Activated CD8-positive, alpha-beta T cell treated with anti-CD3 and anti-CD28 coated beads, Interleukin-2, amount 10 ng/mL, durations not matched to agents 7 days and 5 days (primary cell): ENCODE measurements at regions not wholly inside any gene's neighbourhood (a gene's known extent, or its start where the extent isn't known, plus 50 kb on each side); places are given as distances from the start of the nearest gene placed in this dataset.
A peak's percentile ranks its signal among the peaks of the same experiment; 100 is the strongest.

Experiments
- ATAC-seq: fragments of 150-1000 bp; cut with Tn5 transposase; one replicate; pipeline ENCODE4 v1.10.0; 2021; ENCODE audit warnings: moderate library complexity
- CTCF ChIA-PET: fragments of 350-600 bp; sonication (Branson Sonifier 250); formaldehyde crosslinking; loops from one replicate; lab custom pipeline; 2021; ENCODE audit warnings: antibody characterized with exemption; lab: Charles Lee
- POLR2A ChIA-PET: fragments of 350-600 bp; sonication (Branson Sonifier 250); formaldehyde crosslinking; loops from one replicate; lab custom pipeline; 2021; ENCODE audit warnings: antibody characterized with exemption; lab: Charles Lee
- DNase-seq: peaks from one replicate; pipeline ENCODE4 v3.0.0-alpha.2; 2020
- H3K27ac Mint-ChIP-seq: one replicate; pipeline ENCODE4 v1.8.0; 2021; ENCODE audit warnings: mild to moderate bottlenecking, mixed read lengths
- H3K27me3 Mint-ChIP-seq: one replicate; pipeline ENCODE4 v1.8.0; 2021; ENCODE audit warnings: low read depth, mixed read lengths
- H3K36me3 Mint-ChIP-seq: one replicate; pipeline ENCODE4 v1.8.0; 2021; ENCODE audit warnings: low read depth, mixed read lengths
- H3K4me1 Mint-ChIP-seq: one replicate; pipeline ENCODE4 v1.8.0; 2021; ENCODE audit warnings: low read depth, mixed read lengths
- H3K4me3 Mint-ChIP-seq: one replicate; pipeline ENCODE4 v1.8.0; 2021; ENCODE audit warnings: mild to moderate bottlenecking, mixed read lengths
- H3K9me3 Mint-ChIP-seq: one replicate; pipeline ENCODE4 v1.8.0; 2022; ENCODE audit warnings: mixed read lengths; ENCODE audit not compliant: insufficient read depth

DNA sequence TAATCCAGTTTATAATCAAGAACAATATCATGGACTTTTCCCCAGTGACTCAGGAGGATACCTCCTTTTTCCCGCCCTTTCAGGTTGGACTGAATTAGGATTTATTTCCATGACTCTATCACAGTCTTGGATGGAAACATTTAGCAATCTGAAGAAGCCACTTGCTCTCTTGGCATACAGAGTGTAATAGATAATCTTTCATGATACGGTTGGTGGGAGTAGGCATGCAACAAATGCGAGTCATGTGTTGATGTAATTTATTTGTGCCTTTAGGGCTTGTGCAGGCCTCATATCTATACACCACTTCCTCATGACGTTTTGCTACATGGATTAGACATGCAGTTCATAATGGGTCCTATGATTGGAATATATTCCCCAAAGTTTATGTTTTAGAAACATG is 54.2 kb upstream of the MCTP2 start:
- no peak overlapping the region for H3K27ac Mint-ChIP-seq

DNA sequence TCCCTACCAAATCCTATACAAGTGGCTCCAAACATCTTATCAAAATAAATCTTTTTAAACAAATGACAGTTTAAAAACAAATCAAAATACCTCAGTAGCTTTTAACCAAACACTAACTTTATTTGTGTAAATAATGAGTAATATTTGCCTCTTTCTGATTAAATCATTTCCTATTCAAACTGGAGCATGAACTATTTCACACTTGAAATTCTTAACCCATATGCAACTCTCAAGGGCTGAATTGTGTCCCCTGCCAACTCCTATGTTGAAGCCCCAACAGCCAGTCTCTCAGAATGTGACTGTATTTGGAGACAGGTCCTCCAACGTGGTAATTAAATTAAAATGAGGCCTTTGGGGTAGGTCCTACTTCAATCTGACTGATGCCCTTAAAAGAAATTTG is 55.9 kb upstream of the MCTP2 start:
- no peak overlapping the region for H3K4me3 Mint-ChIP-seq
- H3K27ac Mint-ChIP-seq = no peak overlapping the region
- H3K4me1 Mint-ChIP-seq = peaks cover 22% of the 10 kb centered on the region
- no peaks in the 10 kb centered on the region for H3K9me3 Mint-ChIP-seq
- ChIA-PET POLR2A (no interaction called here), CTCF (no interaction called here)
- no peak for DNase-seq
- no peaks in the 10 kb centered on the region for H3K36me3 Mint-ChIP-seq
- no peak for ATAC-seq
- H3K27me3 Mint-ChIP-seq = peaks cover 2% of the 10 kb centered on the region

More for the DNA sequence above, 54.2 kb upstream of the MCTP2 start:
- Mint-ChIP-seq H3K4me1 (peaks cover 22% of the 10 kb centered on the region), H3K4me3 (no peak overlapping the region), H3K9me3 (peaks cover 3% of the 10 kb centered on the region), H3K36me3 (no peaks in the 10 kb centered on the region), H3K27me3 (no peaks in the 10 kb centered on the region)
- CTCF ChIA-PET = no interaction called here
- no peak for DNase-seq
- POLR2A ChIA-PET = no interaction called here
- ATAC-seq = no peak

- ChIA-PET POLR2A (no interaction called here), CTCF (interaction anchor here (2.3 to 4.1 kb wide), 2 partner anchors 10 to 148 kb away, joined by 9 to 24 read pairs; no protein-coding TSS in a partner anchor)
- H3K27me3 Mint-ChIP-seq = peaks cover 2% of the 10 kb centered on the region
- peak overlapping the region; percentile 3 for H3K27ac Mint-ChIP-seq
- H3K4me3 Mint-ChIP-seq = no peak overlapping the region
- H3K4me1 Mint-ChIP-seq = peaks cover 22% of the 10 kb centered on the region
- H3K36me3 Mint-ChIP-seq = no peaks in the 10 kb centered on the region
- peak; percentile 78 for ATAC-seq
- no peaks in the 10 kb centered on the region for H3K9me3 Mint-ChIP-seq
- no peak for DNase-seq
Observed at GRCh38 chr15:94174399-94174802, 57.0 kb upstream of the MCTP2 start.

- H3K36me3 Mint-ChIP-seq = no peaks in the 10 kb centered on the region
- H3K27me3 Mint-ChIP-seq = peaks cover 7% of the 10 kb centered on the region
- ChIA-PET CTCF (interaction anchor here (0.8 to 9.5 kb wide), 6 partner anchors 24 to 164 kb away, joined by 3 to 298 read pairs (median 4); no protein-coding TSS in a partner anchor), POLR2A (no interaction called here)
- H3K27ac Mint-ChIP-seq = no peak overlapping the region
- no peak overlapping the region for H3K4me3 Mint-ChIP-seq
- no peaks in the 10 kb centered on the region for H3K9me3 Mint-ChIP-seq
- peaks cover 11% of the 10 kb centered on the region for H3K4me1 Mint-ChIP-seq
- DNase-seq (no peak), ATAC-seq (no peak)
Observed at GRCh38 chr15:94168250-94168649, 63.1 kb upstream of the MCTP2 start.

DNA sequence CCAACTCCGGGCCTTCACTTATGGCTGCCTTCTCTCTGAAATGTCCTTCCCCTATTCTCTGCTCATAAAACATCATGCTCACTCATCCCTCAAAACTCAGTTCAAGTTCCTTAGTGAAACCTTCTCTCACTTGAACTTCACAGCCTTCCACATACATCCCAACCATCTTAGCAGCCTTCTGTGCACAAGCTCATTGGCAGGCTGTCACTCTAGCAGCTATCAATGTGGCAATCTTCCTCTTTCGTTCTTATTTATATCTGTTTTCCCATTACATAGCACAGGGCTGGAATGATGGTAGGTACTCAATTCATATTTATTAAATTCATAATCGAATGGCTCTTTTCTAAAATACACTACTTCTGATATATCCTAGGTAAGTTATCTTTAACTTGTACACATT is 66.4 kb upstream of the MCTP2 start:
- peaks cover 7% of the 10 kb centered on the region for H3K4me1 Mint-ChIP-seq
- H3K27ac Mint-ChIP-seq = no peak overlapping the region
- DNase-seq (no peak), ATAC-seq (no peak)
- H3K27me3 Mint-ChIP-seq = peaks cover 17% of the 10 kb centered on the region
- H3K4me3 Mint-ChIP-seq = no peak overlapping the region
- CTCF ChIA-PET = interaction anchor here (0.8 to 9.5 kb wide), 33 partner anchors 9 to 507 kb away, joined by 3 to 298 read pairs (median 6); partner anchors contain the start of gene MCTP2
- POLR2A ChIA-PET = interaction anchor here (0.9 kb wide), 1 partner anchor 68 kb away, joined by 4 read pairs; no protein-coding TSS in a partner anchor
- H3K9me3 Mint-ChIP-seq = no peaks in the 10 kb centered on the region
- no peaks in the 10 kb centered on the region for H3K36me3 Mint-ChIP-seq

- Mint-ChIP-seq H3K36me3 (no peaks in the 10 kb centered on the region), H3K4me3 (no peak overlapping the region), H3K27me3 (peaks cover 18% of the 10 kb centered on the region), H3K4me1 (peaks cover 7% of the 10 kb centered on the region), H3K27ac (no peak overlapping the region), H3K9me3 (no peaks in the 10 kb centered on the region)
- DNase-seq = peak; percentile 77
- CTCF ChIA-PET = interaction anchor here (0.6 to 9.5 kb wide), 48 partner anchors 9 to 507 kb away, joined by 3 to 298 read pairs (median 4); partner anchors contain the start of gene MCTP2
- no peak for ATAC-seq
- POLR2A ChIA-PET = interaction anchor here (0.8 to 0.9 kb wide), 2 partner anchors 69 to 160 kb away, joined by 4 read pairs; no protein-coding TSS in a partner anchor
Observed at GRCh38 chr15:94164202-94164807, 67.1 kb upstream of the MCTP2 start.

DNA sequence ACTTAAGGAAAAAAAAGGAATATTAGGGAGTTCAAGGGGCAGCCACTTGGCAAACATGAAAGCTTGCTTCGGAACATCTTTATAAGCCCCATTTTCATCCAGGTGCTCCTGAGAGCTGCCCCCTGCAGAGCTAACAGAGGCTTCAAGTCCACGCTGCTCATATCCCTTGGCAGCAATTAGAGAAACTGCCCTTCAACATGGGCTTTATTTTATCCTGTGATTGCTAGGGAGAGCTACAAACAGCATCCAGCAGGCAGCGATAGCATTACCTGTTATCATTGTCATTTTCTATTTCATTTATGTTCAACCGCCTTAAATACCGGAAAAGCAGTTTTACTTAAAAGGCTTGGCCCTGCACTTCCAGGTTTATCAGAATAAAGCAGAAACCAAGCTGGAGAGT is 68.4 kb upstream of the MCTP2 start:
- H3K9me3 Mint-ChIP-seq = no peaks in the 10 kb centered on the region
- POLR2A ChIA-PET = no interaction called here
- H3K27ac Mint-ChIP-seq = no peak overlapping the region
- H3K4me1 Mint-ChIP-seq = peaks cover 7% of the 10 kb centered on the region
- DNase-seq (no peak), ATAC-seq (no peak)
- CTCF ChIA-PET = interaction anchor here (1.3 to 9.5 kb wide), 15 partner anchors 8 to 225 kb away, joined by 4 to 298 read pairs (median 10); no protein-coding TSS in a partner anchor
- no peak overlapping the region for H3K4me3 Mint-ChIP-seq
- H3K36me3 Mint-ChIP-seq = no peaks in the 10 kb centered on the region
- peaks cover 18% of the 10 kb centered on the region for H3K27me3 Mint-ChIP-seq

GRCh38 chr15:94154255-94154654 is 77.1 kb upstream of the MCTP2 start:
- CTCF ChIA-PET = interaction anchor here (1.1 to 1.8 kb wide), 2 partner anchors 9 to 170 kb away, joined by 3 to 12 read pairs; no protein-coding TSS in a partner anchor
- ATAC-seq (no peak), DNase-seq (no peak)
- Mint-ChIP-seq H3K36me3 (no peaks in the 10 kb centered on the region), H3K27ac (no peak overlapping the region), H3K27me3 (peaks cover 35% of the 10 kb centered on the region), H3K4me1 (no peaks in the 10 kb centered on the region), H3K9me3 (peaks cover 3% of the 10 kb centered on the region), H3K4me3 (no peak overlapping the region)
- POLR2A ChIA-PET = no interaction called here

DNA sequence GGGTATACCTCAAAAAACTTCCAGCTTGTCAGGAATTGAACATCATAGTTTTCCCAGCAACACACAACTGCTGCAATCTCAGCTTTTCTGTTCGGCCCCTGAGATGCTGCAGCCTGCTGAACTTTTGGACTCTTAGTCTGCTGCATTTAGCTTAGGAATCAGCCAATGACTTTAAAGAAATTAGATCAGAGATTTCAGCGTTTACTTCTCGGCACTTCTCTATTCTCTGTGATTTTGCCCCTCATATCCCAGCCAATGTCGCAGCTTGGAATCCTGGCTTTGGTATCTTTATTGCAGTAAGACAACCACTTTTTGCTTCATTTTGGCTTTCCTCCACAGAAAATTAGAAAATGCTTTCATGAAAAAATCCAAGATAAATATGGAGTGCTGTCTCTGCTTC is 86.3 kb upstream of the MCTP2 start:
- ChIA-PET POLR2A (no interaction called here), CTCF (no interaction called here)
- Mint-ChIP-seq H3K36me3 (no peaks in the 10 kb centered on the region), H3K27ac (no peak overlapping the region), H3K4me3 (no peak overlapping the region), H3K4me1 (no peaks in the 10 kb centered on the region), H3K9me3 (no peaks in the 10 kb centered on the region), H3K27me3 (peaks cover 20% of the 10 kb centered on the region)
- no peak for DNase-seq
- no peak for ATAC-seq

DNA sequence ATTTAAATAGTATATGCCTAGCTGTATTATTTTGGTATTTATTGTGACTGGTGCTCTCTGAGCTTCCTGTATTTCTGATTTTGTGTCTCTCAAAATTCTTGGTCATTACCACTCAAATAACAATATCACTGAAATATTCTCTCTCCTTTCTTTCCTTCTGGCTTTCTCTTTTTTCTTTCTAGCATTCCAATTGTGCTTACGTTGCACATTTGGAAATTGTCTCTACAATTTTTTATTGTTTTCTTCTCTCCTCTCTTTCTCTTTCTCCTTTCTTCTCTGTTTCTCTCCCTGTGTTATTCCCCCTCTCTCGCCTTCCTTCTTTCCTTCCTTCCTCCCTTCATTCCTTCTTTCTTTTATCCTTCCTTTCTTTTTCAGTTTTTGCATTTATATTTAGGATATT is 89.6 kb upstream of the MCTP2 start:
- H3K9me3 Mint-ChIP-seq = no peaks in the 10 kb centered on the region
- no peak overlapping the region for H3K4me3 Mint-ChIP-seq
- peaks cover 27% of the 10 kb centered on the region for H3K27me3 Mint-ChIP-seq
- no peaks in the 10 kb centered on the region for H3K4me1 Mint-ChIP-seq
- DNase-seq (no peak), ATAC-seq (no peak)
- POLR2A ChIA-PET = no interaction called here
- CTCF ChIA-PET = interaction anchor here (1.5 to 1.8 kb wide), 2 partner anchors 9 to 21 kb away, joined by 5 to 6 read pairs; no protein-coding TSS in a partner anchor
- H3K27ac Mint-ChIP-seq = no peak overlapping the region
- H3K36me3 Mint-ChIP-seq = no peaks in the 10 kb centered on the region

DNA sequence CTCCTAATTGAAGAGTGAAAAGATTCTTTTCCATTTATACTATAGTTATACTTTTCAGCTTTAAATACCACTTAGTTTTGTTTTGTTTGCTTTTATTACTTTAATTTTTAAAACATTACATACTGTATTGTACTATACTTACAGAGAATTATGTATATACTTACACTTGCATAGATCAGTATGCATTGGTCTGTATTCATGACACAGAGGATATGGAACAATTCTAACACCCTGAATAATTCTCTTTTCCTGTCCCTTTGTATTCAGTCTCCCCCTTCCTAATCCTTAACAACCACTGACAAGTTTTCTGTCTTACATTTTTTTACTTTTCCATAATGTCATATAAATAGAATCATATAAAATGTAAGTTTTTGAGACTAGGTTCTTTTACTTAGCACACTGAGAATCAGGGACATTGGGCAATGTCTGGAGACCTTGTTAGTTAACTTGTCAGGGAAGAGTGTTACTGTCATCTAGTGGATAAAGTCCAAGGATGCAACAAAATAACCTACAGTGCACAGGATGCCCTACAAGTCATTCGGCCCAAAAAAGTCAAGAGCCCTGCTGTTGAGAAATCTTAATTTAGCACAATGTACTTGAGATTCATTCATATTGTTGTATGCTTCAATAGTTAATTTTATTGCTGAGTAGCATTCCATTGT is 95.7 kb upstream of the MCTP2 start:
- DNase-seq (no peak), ATAC-seq (no peak)
- CTCF ChIA-PET = no interaction called here
- Mint-ChIP-seq H3K27me3 (peaks cover 46% of the 10 kb centered on the region), H3K4me1 (no peaks in the 10 kb centered on the region), H3K4me3 (no peak overlapping the region), H3K27ac (no peak overlapping the region), H3K36me3 (no peaks in the 10 kb centered on the region), H3K9me3 (no peaks in the 10 kb centered on the region)
- POLR2A ChIA-PET = no interaction called here

GRCh38 chr15:94131875-94132274 is 99.5 kb upstream of the MCTP2 start:
- Mint-ChIP-seq H3K27ac (no peak overlapping the region), H3K9me3 (no peaks in the 10 kb centered on the region), H3K4me3 (no peak overlapping the region), H3K27me3 (peaks cover 41% of the 10 kb centered on the region), H3K36me3 (no peaks in the 10 kb centered on the region), H3K4me1 (no peaks in the 10 kb centered on the region)
- ChIA-PET CTCF (interaction anchor here (1.0 to 1.7 kb wide), 4 partner anchors 10 to 47 kb away, joined by 3 to 6 read pairs (median 6); no protein-coding TSS in a partner anchor), POLR2A (no interaction called here)
- DNase-seq = no peak
- ATAC-seq = no peak
